ENCODE measurements at regions not wholly inside any gene's neighbourhood (a gene's known extent, or its start where the extent isn't known, plus 50 kb on each side); places are given as distances from the start of the nearest gene placed in this dataset.

- TF ChIP-seq FOS (IDR thresholded peaks at IDR 0.05; ENCODE audit: borderline replicate concordance, insufficient read depth, low read length) (no peak), EZH2 (IDR thresholded peaks at IDR 0.05; ENCODE audit: borderline replicate concordance, low read depth, low read length, severe bottlenecking) (no peak), POLR2AphosphoS5 (IDR thresholded peaks at IDR 0.05; ENCODE audit: insufficient read depth, low read depth, low read length) (no peak), POLR2A (IDR thresholded peaks at IDR 0.05; ENCODE audit: low read depth, low read length) (no peak), MYC (IDR thresholded peaks at IDR 0.05; ENCODE audit: low read depth, low read length) (no peak), GATA2 (IDR thresholded peaks at IDR 0.05; ENCODE audit: insufficient read depth, insufficient read length, low read depth, low read length) (no peak), JUN (IDR thresholded peaks at IDR 0.05; ENCODE audit: borderline replicate concordance, insufficient read depth, insufficient read length, low read depth) (no peak)
- TF ChIP-seq, protein P1, sequence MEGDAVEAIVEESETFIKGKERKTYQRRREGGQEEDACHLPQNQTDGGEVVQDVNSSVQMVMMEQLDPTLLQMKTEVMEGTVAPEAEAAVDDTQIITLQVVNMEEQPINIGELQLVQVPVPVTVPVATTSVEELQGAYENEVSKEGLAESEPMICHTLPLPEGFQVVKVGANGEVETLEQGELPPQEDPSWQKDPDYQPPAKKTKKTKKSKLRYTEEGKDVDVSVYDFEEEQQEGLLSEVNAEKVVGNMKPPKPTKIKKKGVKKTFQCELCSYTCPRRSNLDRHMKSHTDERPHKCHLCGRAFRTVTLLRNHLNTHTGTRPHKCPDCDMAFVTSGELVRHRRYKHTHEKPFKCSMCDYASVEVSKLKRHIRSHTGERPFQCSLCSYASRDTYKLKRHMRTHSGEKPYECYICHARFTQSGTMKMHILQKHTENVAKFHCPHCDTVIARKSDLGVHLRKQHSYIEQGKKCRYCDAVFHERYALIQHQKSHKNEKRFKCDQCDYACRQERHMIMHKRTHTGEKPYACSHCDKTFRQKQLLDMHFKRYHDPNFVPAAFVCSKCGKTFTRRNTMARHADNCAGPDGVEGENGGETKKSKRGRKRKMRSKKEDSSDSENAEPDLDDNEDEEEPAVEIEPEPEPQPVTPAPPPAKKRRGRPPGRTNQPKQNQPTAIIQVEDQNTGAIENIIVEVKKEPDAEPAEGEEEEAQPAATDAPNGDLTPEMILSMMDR (IDR thresholded peaks at IDR 0.05; ENCODE audit: extremely low read depth in 1 of 2, insufficient read depth in 1 of 2, low read depth in 1 of 2, low read length in 2 of 2) = no peak
- TF ChIP-seq, protein P2, sequence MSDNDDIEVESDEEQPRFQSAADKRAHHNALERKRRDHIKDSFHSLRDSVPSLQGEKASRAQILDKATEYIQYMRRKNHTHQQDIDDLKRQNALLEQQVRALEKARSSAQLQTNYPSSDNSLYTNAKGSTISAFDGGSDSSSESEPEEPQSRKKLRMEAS (IDR thresholded peaks at IDR 0.05; ENCODE audit: insufficient read depth, insufficient read length) = no peak
- ChIA-PET POLR2A (no interaction called here), CTCF (interaction anchor here (1.3 kb wide), 1 partner anchor 14 kb away, joined by 4 read pairs; no protein-coding TSS in a partner anchor)
- no peaks in the 10 kb centered on the region for H3K36me3 ChIP-seq (ENCODE audit: control insufficient read depth in 2 of 2, extremely low read depth in 1 of 2, insufficient read depth in 2 of 2, low read length in 2 of 2)
- no peak overlapping the region for H3K9ac ChIP-seq (replicated peaks; ENCODE audit: extremely low read depth, insufficient read depth, low read length)
- BruUV-seq (replicated peaks) = no TSS peak
- no peak overlapping the region for H3K27ac ChIP-seq (ENCODE audit: insufficient read depth, low read depth, low read length)
- H4K20me1 ChIP-seq (replicated peaks; ENCODE audit: control insufficient read depth, extremely low read depth, insufficient read depth, low read length) = no peaks in the 10 kb centered on the region
- H2AFZ ChIP-seq (ENCODE audit: low read depth, low read length) = no peak overlapping the region
- intact Hi-C loops (cut with micrococcal nuclease) = no loop called here
- H3K4me1 ChIP-seq (ENCODE audit: control insufficient read depth, extremely low read depth, insufficient read depth, low read length) = no peaks in the 10 kb centered on the region
- no peaks in the 10 kb centered on the region for H3K9me1 ChIP-seq (replicated peaks; ENCODE audit: control insufficient read depth, extremely low read depth, insufficient read depth, low read length)
- no peaks in the 10 kb centered on the region for H3K79me2 ChIP-seq (ENCODE audit: control insufficient read depth, insufficient read depth, low read length)
- H3K4me3 ChIP-seq (replicated peaks in 1 of 3; ENCODE audit: insufficient read depth in 1 of 3, low read depth in 1 of 3, low read length in 3 of 3) = no peak overlapping the region
- FAIRE-seq = no peak
- H3K9me3 ChIP-seq (replicated peaks; ENCODE audit: control insufficient read depth, insufficient read depth, low read length) = no peaks in the 10 kb centered on the region
- no peak overlapping the region for H3K4me2 ChIP-seq (ENCODE audit: insufficient read depth, low read length)
- H3K27me3 ChIP-seq (ENCODE audit: control insufficient read depth in 2 of 2, insufficient read depth in 2 of 2, low read length in 2 of 2) = no peaks in the 10 kb centered on the region
- dilution Hi-C loops (cut with MboI; ENCODE audit: extremely low pct_ligation_motif_present, low sequenced_read_pairs) = no loop called here
- no peak for DNase-seq (ENCODE audit: low read depth, low spot score)
Observed at GRCh38 chr9:108519437-108519836, 336.3 kb downstream of the ACTL7B start.

All from endothelial cell of umbilical vein (primary cell).